Fibroblast of lung (primary cell): ENCODE measurements at regions not wholly inside any gene's neighbourhood (a gene's known extent, or its start where the extent isn't known, plus 50 kb on each side); places are given as distances from the start of the nearest gene placed in this dataset.
A peak's percentile ranks its signal among the peaks of the same experiment; 100 is the strongest.
"Not testable (repeated sequence)": the region's sequence is repeated elsewhere in the genome, so short reads cannot be mapped to it uniquely, and the experiment has no call there.

ENCODE experiments used
- DNase-seq, 2 donors: peaks; one replicate each; pipeline versions ENCODE4 v3.0.0 to v3.0.0-alpha.2; 2010; ENCODE audit warnings: low read depth in 2 of 2
- H2AFZ ChIP-seq: 2 replicates; pipeline ENCODE4 v1.5.1; 2012; ENCODE audit warnings: low read length, control low read depth, inconsistent platforms
- H3K27ac ChIP-seq: 2 replicates; pipeline ENCODE4 v1.5.1; 2011; ENCODE audit warnings: low read length, control low read depth; ENCODE audit not compliant: insufficient read depth
- H3K27me3 ChIP-seq: 2 replicates; pipeline ENCODE4 v1.5.1; 2011; ENCODE audit warnings: mild to moderate bottlenecking, low read length; ENCODE audit not compliant: control insufficient read depth, insufficient read depth
- H3K36me3 ChIP-seq: 2 replicates; pipeline ENCODE4 v1.5.1; 2011; ENCODE audit warnings: low read length; ENCODE audit not compliant: control insufficient read depth, insufficient read depth
- H3K4me1 ChIP-seq: 2 replicates; pipeline ENCODE4 v1.5.1; 2011; ENCODE audit warnings: low read length; ENCODE audit not compliant: control insufficient read depth, insufficient read depth; ENCODE audit errors: extremely low read depth
- H3K4me2 ChIP-seq: 2 replicates; pipeline ENCODE4 v1.5.1; 2011; ENCODE audit warnings: low read length, control low read depth; ENCODE audit not compliant: insufficient read depth; ENCODE audit errors: extremely low read depth
- H3K4me3 ChIP-seq, 4 experiments: fragments of 200-600 bp in 1 of 4; sonication (generic) in 1 of 4; replicated peaks in 1 of 4; 2 replicates each; pipeline ENCODE4 v1.5.1; 2011 to 2016; ENCODE audit warnings: low read length in 4 of 4, low read depth in 3 of 4, mild to moderate bottlenecking in 3 of 4, control low read depth in 2 of 4, inconsistent platforms in 1 of 4, mixed read lengths in 1 of 4; ENCODE audit not compliant: insufficient read depth in 1 of 4; ENCODE audit errors: control extremely low read depth in 1 of 4
- H3K79me2 ChIP-seq: 2 replicates; pipeline ENCODE4 v1.5.1; 2012; ENCODE audit warnings: mild to moderate bottlenecking, low read length, inconsistent platforms; ENCODE audit not compliant: control insufficient read depth, insufficient read depth
- H3K9ac ChIP-seq: 2 replicates; pipeline ENCODE4 v1.5.1; 2011; ENCODE audit warnings: mild to moderate bottlenecking, low read length, control low read depth; ENCODE audit not compliant: insufficient read depth
- H3K9me3 ChIP-seq: 2 replicates; pipeline ENCODE4 v1.5.1; 2012; ENCODE audit warnings: low read depth, low read length; ENCODE audit not compliant: control insufficient read depth, insufficient read depth
- H4K20me1 ChIP-seq: 2 replicates; pipeline ENCODE4 v1.5.1; 2011; ENCODE audit warnings: low read length; ENCODE audit not compliant: control insufficient read depth, insufficient read depth; ENCODE audit errors: extremely low read depth
- EZH2 ChIP-seq: IDR thresholded peaks from 2 replicates; pipeline ENCODE4 v1.5.1; 2012; ENCODE audit warnings: low read length, control low read depth, mild to moderate bottlenecking; ENCODE audit errors: missing control alignments
- TF ChIP-seq, protein P1 (sequence below), 2 donors: IDR thresholded peaks in 1 of 2; conservative IDR thresholded peaks in 1 of 2; 1 replicate in 1 of 2; 2 replicates in 1 of 2; pipeline ENCODE4 v1.5.1; 2011 to 2012; ENCODE audit warnings: low read length in 2 of 2, control low read depth in 1 of 2, inconsistent platforms in 1 of 2, low read depth in 1 of 2, mild to moderate bottlenecking in 1 of 2

DNA sequence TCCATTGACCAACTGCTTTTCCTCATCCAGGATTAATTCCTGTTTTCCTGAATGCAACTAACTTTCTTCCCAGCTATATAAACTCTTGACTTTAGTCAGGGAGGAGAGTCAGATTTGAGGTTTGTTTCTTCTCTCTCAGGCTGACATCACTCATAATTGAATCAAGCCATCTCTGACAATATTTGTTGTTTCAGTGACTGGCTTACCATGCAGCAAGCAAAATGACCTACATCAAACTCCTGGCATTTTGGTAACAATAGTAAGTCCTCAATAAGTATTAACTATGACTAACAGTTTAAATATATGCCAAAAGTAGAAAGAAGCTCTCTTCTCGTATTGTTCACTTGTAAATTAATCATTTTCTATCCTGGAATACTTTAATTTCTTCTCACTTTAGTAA lies 625.7 kb upstream of the KCND2 start:
- Histone ChIP-seq H4K20me1 (no peaks in the 10 kb centered on the region), H3K27ac (no peak overlapping the region), H3K79me2 (no peaks in the 10 kb centered on the region), H3K4me3 (no peak overlapping the region), H3K4me1 (no peaks in the 10 kb centered on the region), H3K36me3 (no peaks in the 10 kb centered on the region), H2AFZ (no peak overlapping the region), H3K9me3 (no peaks in the 10 kb centered on the region), H3K4me2 (no peak overlapping the region), H3K9ac (no peak overlapping the region), H3K27me3 (no peaks in the 10 kb centered on the region)
- TF ChIP-seq, protein P1, sequence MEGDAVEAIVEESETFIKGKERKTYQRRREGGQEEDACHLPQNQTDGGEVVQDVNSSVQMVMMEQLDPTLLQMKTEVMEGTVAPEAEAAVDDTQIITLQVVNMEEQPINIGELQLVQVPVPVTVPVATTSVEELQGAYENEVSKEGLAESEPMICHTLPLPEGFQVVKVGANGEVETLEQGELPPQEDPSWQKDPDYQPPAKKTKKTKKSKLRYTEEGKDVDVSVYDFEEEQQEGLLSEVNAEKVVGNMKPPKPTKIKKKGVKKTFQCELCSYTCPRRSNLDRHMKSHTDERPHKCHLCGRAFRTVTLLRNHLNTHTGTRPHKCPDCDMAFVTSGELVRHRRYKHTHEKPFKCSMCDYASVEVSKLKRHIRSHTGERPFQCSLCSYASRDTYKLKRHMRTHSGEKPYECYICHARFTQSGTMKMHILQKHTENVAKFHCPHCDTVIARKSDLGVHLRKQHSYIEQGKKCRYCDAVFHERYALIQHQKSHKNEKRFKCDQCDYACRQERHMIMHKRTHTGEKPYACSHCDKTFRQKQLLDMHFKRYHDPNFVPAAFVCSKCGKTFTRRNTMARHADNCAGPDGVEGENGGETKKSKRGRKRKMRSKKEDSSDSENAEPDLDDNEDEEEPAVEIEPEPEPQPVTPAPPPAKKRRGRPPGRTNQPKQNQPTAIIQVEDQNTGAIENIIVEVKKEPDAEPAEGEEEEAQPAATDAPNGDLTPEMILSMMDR (conservative IDR thresholded peaks at IDR 0.05 in 1 of 2, IDR thresholded peaks at IDR 0.05 in 1 of 2; ENCODE audit: low read depth in 1 of 2, low read length in 2 of 2) = no peak
- no peak for TF ChIP-seq EZH2
- peak in 1 of 2 donors; percentile 8 for DNase-seq

DNA sequence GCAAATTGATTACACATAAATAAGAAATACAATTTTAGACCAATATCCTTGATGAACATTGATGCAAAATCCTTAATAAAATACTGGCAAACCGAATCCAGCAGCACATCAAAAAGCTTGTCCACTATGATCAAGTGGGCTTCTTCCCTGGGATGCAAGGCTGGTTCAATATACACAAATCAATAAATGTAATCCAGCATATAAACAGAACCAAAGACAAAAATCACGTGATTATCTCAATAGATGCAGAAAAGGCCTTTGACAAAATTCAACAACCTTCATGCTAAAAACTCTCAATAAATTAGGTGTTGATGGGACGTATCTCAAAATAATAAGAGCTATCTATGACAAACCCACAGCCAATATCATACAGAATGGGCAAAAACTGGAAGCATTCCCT lies 624.2 kb upstream of the KCND2 start:
- not testable (repeated sequence) for H2AFZ ChIP-seq, H3K9ac ChIP-seq, H3K36me3 ChIP-seq, H3K4me2 ChIP-seq, H3K4me3 ChIP-seq, H3K4me1 ChIP-seq, DNase-seq, H3K79me2 ChIP-seq, H3K27me3 ChIP-seq, H3K27ac ChIP-seq, H3K9me3 ChIP-seq, H4K20me1 ChIP-seq

DNA sequence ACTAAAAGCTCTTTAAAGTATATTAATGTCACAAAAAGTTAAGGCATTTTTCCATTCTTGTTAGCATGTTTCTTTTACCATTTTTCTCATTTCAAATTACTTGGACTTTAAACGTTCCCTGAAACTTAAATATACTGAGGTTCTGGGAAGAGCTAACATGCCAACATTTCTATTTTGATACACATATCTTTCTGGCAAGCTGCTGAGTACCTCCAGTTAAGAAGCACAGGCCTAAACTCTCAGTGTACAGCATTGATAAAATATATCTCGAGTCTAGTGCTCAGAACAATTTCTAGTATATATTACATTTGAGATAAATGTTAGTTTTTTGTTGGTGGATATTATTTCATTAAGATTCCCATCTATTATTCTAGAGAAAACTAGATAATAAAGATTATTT lies 612.9 kb upstream of the KCND2 start:
- Histone ChIP-seq H3K9me3 (no peaks in the 10 kb centered on the region), H3K4me3 (no peak overlapping the region), H3K4me2 (no peak overlapping the region), H2AFZ (no peak overlapping the region), H3K36me3 (no peaks in the 10 kb centered on the region), H3K9ac (no peak overlapping the region), H4K20me1 (no peaks in the 10 kb centered on the region), H3K79me2 (no peaks in the 10 kb centered on the region), H3K27ac (no peak overlapping the region), H3K27me3 (no peaks in the 10 kb centered on the region), H3K4me1 (no peaks in the 10 kb centered on the region)
- TF ChIP-seq, protein P1 (conservative IDR thresholded peaks at IDR 0.05 in 1 of 2, IDR thresholded peaks at IDR 0.05 in 1 of 2; ENCODE audit: low read depth in 1 of 2, low read length in 2 of 2) = no peak
- no peak for TF ChIP-seq EZH2
- no peak for DNase-seq
